NCI-H1436 treated with DMSO at 0.1 percent for 48 hours (cell line): ENCODE measurements at regions not wholly inside any gene's neighbourhood (a gene's known extent, or its start where the extent isn't known, plus 50 kb on each side); places are given as distances from the start of the nearest gene placed in this dataset.
"Not testable (repeated sequence)": the region's sequence is repeated elsewhere in the genome, so short reads cannot be mapped to it uniquely, and the experiment has no call there.

ENCODE experiments used
- DNase-seq: peaks from one replicate; lab custom pipeline; 2025; lab: John Stamatoyannopoulos, UW

DNA sequence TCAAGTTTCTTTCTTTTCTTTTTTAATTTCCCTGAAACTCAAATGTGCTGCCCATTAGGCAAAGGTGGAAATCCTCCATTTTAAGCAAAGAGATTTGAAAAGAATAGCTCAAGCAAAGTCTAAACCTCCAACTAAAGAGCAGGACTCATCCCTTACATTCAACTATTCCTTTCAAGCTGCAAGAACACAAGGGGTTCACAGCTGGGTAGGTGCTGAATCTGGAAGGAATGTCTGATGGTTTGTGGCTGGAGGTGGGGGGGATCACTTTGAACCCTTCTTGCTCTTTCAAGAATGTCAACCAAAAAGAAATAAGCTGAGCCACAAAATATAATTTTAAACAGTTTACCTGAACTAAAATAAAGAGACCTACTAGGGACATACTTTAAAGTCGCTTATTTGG is 375.7 kb upstream of the CDH10 start:
- DNase-seq = no peak

- DNase-seq = no peak
Observed at GRCh38 chr5:25009063-25009462, 364.3 kb upstream of the CDH10 start.

DNA sequence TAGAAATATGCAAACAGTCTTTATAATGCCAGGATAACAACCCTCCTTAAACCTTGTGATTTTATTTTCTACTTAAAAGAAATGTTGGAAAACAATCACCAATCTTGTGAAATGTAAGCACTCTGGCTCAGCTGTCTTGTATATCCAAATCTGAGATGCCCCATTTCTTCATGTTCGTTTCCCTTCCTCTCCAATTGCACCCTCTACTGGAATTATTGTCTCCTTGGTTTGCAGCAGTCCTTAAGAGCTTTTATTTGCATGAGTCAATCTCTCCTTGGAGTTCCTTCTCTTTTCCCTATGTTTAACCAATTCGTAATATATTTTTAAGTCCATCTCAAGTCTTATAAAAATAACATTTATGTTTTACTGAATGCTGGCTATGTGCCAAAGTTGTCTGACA is 362.0 kb upstream of the CDH10 start:
- peak; percentile 6 for DNase-seq

GRCh38 chr5:25006237-25006636 is 361.5 kb upstream of the CDH10 start:
- DNase-seq = no peak

GRCh38 chr5:25005431-25005830 is 360.7 kb upstream of the CDH10 start:
- DNase-seq = no peak

GRCh38 chr5:25002371-25002770 is 357.6 kb upstream of the CDH10 start:
- no peak for DNase-seq

GRCh38 chr5:24999732-25000131 is 355.0 kb upstream of the CDH10 start:
- DNase-seq = no peak

DNA sequence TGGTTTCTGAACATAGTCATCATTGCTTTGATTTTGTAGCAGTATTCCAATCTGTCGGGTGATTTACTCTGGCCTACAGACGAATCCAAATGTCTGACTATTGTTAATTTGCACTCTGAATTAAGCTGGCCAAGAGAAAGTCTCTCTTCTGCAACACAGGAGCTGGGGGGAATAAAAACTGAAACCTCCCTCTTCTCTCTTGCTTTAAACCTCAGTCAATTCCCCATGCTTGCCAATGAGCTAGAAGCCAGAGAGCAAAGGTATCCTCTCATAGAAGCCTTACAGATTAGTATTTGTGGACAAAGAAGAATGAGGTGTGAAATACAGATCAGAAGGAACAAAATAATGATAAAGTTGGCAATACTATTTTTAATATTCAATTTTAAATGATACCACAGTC is 353.9 kb upstream of the CDH10 start:
- no peak for DNase-seq

DNA sequence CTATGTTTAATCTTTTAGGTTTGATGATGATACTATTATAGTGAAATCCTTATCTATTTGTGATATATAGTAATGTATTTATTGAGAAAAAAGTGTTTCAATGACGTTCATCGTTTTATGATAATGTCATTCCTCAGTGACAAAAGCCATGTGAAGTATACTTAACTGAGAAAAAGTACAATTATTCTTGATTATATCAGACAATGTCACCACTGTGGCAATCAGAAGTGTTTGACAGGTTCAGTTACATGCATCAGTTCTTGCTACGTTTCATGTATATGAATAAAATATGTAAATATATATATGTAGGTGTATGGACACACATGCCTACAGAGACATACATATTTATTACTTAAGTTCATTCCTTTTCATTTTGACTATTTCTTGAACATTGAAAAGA is 341.5 kb upstream of the CDH10 start:
- DNase-seq = no peak

- not testable (repeated sequence) for DNase-seq
Observed at GRCh38 chr5:24978552-24978951, 333.8 kb upstream of the CDH10 start.

- DNase-seq = no peak
Observed at GRCh38 chr5:24963611-24964010, 318.8 kb upstream of the CDH10 start.

DNA sequence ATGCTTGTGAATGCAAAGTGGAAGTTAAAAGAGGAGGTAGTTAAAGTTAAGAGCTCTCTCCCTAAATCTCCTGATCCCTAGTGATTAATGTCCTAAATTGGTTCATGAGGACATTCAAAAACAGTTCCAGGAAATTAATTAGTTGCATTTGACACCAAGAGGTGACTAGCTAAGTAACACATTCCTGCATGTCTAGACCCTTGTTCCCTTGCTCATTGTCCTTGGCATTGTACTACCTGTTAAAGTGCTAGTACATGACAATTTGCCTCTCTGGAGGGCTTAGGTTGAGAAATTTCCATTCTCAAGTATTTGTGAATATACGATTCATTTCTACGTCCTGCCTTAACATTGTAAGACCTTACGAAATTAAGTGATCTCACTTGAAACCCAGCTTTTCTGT is 278.6 kb upstream of the CDH10 start:
- no peak for DNase-seq

- DNase-seq = no peak
Observed at GRCh38 chr5:24918676-24919075, 273.9 kb upstream of the CDH10 start.

DNA sequence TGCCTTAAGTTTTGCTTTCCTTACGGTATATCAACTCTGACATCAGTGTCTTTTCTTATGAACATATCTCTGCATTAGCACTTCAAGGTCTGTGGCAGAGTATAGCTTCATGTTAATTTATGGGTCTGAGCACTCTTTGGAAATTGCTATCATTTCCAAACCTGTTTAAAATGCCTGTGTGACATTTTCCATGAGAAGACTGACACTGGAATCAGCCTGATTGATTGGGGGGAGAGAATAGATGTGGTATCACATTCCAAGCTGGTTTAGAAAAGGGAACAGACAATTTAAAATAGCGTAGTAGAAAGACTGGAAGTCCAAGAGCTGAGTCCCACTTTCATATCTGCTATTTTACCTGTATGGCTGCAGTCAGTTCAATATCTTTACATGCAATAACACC is 272.1 kb upstream of the CDH10 start:
- DNase-seq = no peak

GRCh38 chr5:24909210-24909609 is 264.4 kb upstream of the CDH10 start:
- DNase-seq = no peak

GRCh38 chr5:24906689-24907088 is 261.9 kb upstream of the CDH10 start:
- no peak for DNase-seq

DNA sequence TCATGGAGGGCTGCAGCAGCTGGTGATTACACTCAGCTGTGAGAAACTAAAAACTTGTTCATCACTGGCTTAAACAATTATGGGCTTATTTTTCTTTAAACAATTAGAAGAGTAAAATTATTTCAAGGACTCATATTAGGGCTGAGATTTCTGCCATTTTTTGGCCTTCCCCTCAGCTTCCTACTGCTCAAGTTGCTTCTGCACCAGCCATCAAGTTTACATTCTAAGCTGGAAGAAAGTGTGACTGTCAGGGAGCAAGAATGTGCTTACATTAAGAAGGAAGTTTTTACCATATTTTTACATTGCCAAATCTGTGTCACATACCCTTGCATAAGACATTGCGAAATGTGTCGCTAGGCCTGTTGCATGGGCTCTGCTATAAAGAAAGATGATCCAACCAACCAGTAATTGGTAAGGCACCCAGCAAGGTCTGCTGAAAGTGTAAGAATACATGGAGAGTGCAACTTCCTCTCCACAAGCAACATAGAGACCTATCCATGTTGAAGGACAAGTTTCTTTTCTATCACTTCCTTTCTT is 260.3 kb upstream of the CDH10 start:
- no peak for DNase-seq

DNA sequence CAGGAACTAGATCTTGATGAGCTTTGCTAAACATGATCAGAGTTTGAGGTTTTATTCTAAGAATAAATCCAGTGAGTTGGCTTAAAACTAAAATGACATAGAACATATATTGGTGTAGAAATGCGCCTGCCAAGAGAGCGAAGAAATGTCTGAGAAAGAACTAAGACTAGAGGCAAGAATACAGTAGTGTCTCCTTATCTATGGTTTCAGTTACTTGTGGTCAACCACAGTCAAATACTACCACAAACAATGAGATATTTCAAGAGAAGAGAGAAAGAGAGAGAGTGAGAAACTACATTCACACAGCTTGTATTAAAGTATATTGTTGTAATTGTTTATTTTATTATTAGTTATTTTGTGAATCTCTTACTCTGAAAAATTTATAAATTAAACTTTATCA is 254.4 kb upstream of the CDH10 start:
- no peak for DNase-seq

- no peak for DNase-seq
Observed at GRCh38 chr5:24864244-24864643, 219.5 kb upstream of the CDH10 start.

- no peak for DNase-seq
Observed at GRCh38 chr5:24862117-24862516, 217.3 kb upstream of the CDH10 start.

DNA sequence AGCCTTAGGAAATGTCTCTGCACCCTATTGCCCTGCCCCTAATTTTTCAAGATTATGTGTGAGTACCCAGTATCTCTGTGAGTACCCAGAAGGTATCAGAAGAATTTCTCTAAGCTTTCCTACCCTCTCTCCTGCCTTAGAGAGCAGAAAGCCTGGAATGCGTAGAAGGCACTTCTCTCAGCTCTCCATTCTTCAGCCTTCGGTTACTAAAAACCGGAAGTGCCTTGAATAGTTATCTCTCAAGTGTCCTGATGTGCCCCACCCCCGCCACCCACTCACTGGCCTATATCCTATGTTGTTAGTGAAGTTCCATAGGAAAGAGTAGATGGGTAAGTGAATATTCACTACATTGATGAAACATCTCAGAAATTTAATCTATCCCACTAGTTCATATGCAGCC is 210.7 kb upstream of the CDH10 start:
- no peak for DNase-seq

GRCh38 chr5:24854850-24855249 is 210.1 kb upstream of the CDH10 start:
- DNase-seq = no peak

GRCh38 chr5:24854350-24854749 is 209.6 kb upstream of the CDH10 start:
- DNase-seq = no peak

- no peak for DNase-seq
Observed at GRCh38 chr5:24850926-24851486, 206.2 kb upstream of the CDH10 start.

DNA sequence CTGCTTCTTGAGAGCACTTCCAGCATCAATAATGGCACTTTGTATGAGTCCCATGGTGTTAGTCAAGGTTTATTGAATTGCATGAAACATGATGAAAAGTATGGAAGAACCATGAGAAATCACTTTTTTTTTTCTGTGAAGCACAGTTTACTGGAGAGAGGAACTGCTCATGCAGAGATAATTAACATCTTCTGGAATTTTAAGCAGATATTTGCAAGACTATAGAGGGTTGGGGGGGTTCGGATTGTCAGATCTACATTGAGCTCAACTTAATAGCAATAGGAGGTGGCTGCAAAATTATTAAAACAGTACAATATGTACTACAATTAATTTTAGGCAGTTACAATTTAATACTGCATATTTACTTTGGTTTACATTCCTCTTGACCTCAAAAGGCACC is 204.4 kb upstream of the CDH10 start:
- no peak for DNase-seq
